OCI-LY1 (cell line): ENCODE measurements at regions not wholly inside any gene's neighbourhood (a gene's known extent, or its start where the extent isn't known, plus 50 kb on each side); places are given as distances from the start of the nearest gene placed in this dataset.

Experiments
- EZH2 ChIP-seq: fragments of 200-600 bp; sonication (generic), shearing (Covaris generic); IDR thresholded peaks from 2 replicates; pipeline ENCODE4 v1.8.0; 2017; ENCODE audit warnings: borderline replicate concordance, mixed run types, mild to moderate bottlenecking, antibody characterized with exemption, low read length, moderate library complexity, mixed read lengths
- TF ChIP-seq, protein P1 (sequence below): fragments of 200-600 bp; sonication (generic), shearing (Covaris generic); IDR thresholded peaks from 2 replicates; pipeline ENCODE4 v1.5.1; 2017; ENCODE audit warnings: mild to moderate bottlenecking, antibody characterized with exemption, low read length, moderate library complexity, mixed read lengths

DNA sequence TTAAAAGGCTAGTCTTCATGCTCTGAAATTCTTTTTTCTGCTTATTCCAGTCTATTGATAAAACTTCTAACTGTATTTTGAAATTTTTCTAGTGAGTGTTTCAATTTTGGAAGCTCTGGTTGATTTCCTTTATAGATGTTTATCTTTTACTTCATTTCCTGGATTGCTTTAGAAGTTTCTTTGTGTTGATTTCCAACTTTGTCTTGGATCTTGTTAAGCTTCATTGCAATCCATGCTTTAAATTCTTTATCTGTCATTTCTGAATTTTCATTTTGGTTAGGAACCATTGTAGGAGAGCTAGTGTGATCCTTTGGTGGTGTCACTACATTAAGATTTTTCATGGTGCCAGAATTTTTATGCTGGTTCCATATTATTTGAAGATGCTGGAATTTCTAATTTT, 105.2 kb upstream of the DCBLD2 start:
- TF ChIP-seq, protein P1, sequence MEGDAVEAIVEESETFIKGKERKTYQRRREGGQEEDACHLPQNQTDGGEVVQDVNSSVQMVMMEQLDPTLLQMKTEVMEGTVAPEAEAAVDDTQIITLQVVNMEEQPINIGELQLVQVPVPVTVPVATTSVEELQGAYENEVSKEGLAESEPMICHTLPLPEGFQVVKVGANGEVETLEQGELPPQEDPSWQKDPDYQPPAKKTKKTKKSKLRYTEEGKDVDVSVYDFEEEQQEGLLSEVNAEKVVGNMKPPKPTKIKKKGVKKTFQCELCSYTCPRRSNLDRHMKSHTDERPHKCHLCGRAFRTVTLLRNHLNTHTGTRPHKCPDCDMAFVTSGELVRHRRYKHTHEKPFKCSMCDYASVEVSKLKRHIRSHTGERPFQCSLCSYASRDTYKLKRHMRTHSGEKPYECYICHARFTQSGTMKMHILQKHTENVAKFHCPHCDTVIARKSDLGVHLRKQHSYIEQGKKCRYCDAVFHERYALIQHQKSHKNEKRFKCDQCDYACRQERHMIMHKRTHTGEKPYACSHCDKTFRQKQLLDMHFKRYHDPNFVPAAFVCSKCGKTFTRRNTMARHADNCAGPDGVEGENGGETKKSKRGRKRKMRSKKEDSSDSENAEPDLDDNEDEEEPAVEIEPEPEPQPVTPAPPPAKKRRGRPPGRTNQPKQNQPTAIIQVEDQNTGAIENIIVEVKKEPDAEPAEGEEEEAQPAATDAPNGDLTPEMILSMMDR = no peak
- TF ChIP-seq EZH2 = no peak
